SJCRH30 (cell line): ENCODE measurements at regions not wholly inside any gene's neighbourhood (a gene's known extent, or its start where the extent isn't known, plus 50 kb on each side); places are given as distances from the start of the nearest gene placed in this dataset.
A peak's percentile ranks its signal among the peaks of the same experiment; 100 is the strongest.

Experiments used
- DNase-seq, 2 experiments: peaks; one replicate each; pipeline ENCODE4 v3.0.0-alpha.2; 2015 to 2020
- H3K27ac ChIP-seq: fragments of 250-450 bp; sonication (Bioruptor Pico); 2 replicates; pipeline ENCODE4 v1.5.1; 2020; ENCODE audit warnings: mild to moderate bottlenecking, moderate library complexity
- H3K27me3 ChIP-seq: fragments of 250-450 bp; sonication (Bioruptor Pico); 2 replicates; pipeline ENCODE4 v1.5.1; 2020; ENCODE audit warnings: mild to moderate bottlenecking, moderate library complexity
- H3K36me3 ChIP-seq: fragments of 250-450 bp; sonication (Bioruptor Pico); 2 replicates; pipeline ENCODE4 v1.5.1; 2020; ENCODE audit warnings: mild to moderate bottlenecking, moderate library complexity
- H3K4me1 ChIP-seq: fragments of 250-450 bp; sonication (Bioruptor Pico); 2 replicates; pipeline ENCODE4 v1.5.1; 2020; ENCODE audit warnings: mild to moderate bottlenecking, moderate library complexity
- H3K4me3 ChIP-seq: fragments of 250-450 bp; sonication (Bioruptor Pico); 2 replicates; pipeline ENCODE4 v1.5.1; 2020; ENCODE audit warnings: mild to moderate bottlenecking, moderate library complexity
- H3K9me3 ChIP-seq: fragments of 250-450 bp; sonication (Bioruptor Pico); replicated peaks from 2 replicates; pipeline ENCODE4 v1.5.1; 2020; ENCODE audit warnings: mild to moderate bottlenecking, moderate library complexity

DNA sequence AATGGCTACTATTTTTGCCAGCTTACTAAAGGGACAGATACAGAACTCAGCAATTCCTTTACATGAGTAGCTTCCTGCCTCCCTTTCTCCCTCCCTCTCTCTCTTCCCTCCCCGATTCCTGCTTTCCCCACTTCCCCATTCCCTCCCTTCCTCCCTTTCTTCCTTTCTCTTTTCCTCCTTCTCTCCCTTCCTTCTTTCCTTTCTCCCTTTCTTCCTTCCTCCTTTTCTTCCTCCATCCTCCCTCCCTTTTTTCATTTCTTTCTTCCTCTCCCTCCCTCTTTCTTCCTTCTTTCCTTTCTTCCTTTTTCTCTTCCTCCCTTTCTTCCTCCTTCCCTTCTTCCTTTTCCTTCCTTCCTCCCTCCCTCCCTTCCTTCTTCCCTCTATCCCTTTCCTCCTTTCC, 178.1 kb downstream of the RNF144B start:
- H3K4me3 ChIP-seq = no peak overlapping the region
- H3K36me3 ChIP-seq = no peaks in the 10 kb centered on the region
- no peaks in the 10 kb centered on the region for H3K27me3 ChIP-seq
- no peaks in the 10 kb centered on the region for H3K4me1 ChIP-seq
- DNase-seq = no peak
- no peaks in the 10 kb centered on the region for H3K9me3 ChIP-seq
- no peak overlapping the region for H3K27ac ChIP-seq

DNA sequence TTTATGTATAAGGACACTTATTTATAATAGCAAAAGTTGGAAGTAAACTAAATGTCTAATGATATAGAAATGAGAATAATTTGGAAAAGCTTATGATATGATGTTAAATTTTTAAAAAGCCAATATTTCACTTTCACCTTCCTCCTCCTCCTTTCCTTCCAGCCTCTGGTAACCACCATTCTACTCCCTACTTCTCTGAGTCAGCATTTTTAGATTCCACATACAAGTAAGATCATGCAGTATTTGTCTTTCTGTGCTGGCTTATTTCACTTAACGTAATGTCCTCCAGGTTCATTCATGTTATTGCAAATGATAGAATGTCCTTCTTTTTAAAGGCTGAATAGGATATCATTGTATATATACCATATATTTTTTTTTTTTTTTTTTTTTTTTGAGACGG, 180.2 kb downstream of the RNF144B start:
- Histone ChIP-seq H3K4me3 (no peak overlapping the region), H3K9me3 (no peaks in the 10 kb centered on the region), H3K27ac (no peak overlapping the region), H3K4me1 (no peaks in the 10 kb centered on the region), H3K27me3 (no peaks in the 10 kb centered on the region), H3K36me3 (no peaks in the 10 kb centered on the region)
- no peak for DNase-seq

DNA sequence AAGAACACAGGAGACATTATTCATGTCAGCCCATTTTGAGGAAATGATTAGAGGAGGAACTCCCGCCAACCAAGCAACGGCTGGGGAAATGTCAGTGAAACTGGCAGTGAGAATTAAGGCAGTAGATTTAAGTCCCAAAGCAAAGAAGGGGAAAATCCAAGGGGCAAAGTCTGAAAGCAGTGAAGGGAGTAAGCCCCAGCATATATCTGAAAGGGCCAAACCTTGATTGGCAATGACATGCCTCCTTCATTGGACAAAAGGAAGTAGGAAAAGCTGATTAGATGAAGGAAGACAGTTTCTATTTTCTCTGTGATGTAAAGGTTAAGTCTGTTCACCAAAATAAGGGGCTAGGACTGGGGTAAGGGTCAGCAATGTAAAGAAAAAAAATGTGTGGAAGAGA, 190.3 kb downstream of the RNF144B start:
- Histone ChIP-seq H3K9me3 (no peaks in the 10 kb centered on the region), H3K36me3 (no peaks in the 10 kb centered on the region), H3K27me3 (no peaks in the 10 kb centered on the region), H3K27ac (no peak overlapping the region), H3K4me1 (no peaks in the 10 kb centered on the region), H3K4me3 (no peak overlapping the region)
- DNase-seq = no peak

DNA sequence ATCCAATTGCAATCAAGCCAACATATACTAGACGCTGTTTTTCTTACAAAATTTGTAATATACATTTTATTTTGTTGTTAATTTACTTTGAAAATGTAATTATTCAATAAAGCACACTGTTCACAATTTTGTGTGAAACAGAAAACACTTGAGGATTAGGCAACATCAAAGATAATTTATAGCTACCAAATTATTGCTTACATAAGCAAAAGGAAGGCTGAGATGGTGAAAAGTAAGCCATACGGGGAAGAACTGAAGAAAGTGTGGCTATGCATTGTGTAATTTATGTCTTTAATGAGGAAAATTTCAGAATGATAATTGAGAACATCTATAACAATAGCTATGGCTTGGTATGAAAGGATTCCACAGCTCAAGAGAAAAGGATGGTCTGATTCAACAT, 192.0 kb downstream of the RNF144B start:
- no peak for DNase-seq
- Histone ChIP-seq H3K9me3 (no peaks in the 10 kb centered on the region), H3K4me3 (no peak overlapping the region), H3K27ac (no peak overlapping the region), H3K36me3 (no peaks in the 10 kb centered on the region), H3K27me3 (no peaks in the 10 kb centered on the region), H3K4me1 (no peaks in the 10 kb centered on the region; the same call in 1 of the 2 replicates)

DNA sequence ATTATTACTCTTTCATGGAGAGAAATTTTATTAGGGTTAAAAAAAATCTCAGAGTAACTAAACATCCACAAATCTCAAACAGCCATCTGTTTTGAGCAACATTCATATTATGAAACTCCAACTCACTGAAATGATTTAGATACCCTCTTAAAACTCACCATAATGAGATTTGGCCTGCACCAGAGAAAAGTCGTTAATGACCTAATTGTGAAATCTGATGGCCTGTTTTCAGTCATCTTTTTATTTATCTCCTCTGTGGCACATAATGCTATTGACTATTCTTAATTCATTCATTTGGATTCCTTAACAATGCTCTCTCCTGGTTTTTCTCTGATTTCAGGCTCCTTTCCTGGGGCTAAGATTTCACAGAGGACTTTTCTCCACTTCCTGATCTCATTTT, 192.7 kb downstream of the RNF144B start:
- H3K9me3 ChIP-seq = no peaks in the 10 kb centered on the region
- H3K27me3 ChIP-seq = no peaks in the 10 kb centered on the region
- DNase-seq = no peak
- H3K27ac ChIP-seq = no peak overlapping the region
- no peaks in the 10 kb centered on the region for H3K36me3 ChIP-seq
- no peak overlapping the region for H3K4me3 ChIP-seq
- H3K4me1 ChIP-seq = peaks cover 7% of the 10 kb centered on the region

DNA sequence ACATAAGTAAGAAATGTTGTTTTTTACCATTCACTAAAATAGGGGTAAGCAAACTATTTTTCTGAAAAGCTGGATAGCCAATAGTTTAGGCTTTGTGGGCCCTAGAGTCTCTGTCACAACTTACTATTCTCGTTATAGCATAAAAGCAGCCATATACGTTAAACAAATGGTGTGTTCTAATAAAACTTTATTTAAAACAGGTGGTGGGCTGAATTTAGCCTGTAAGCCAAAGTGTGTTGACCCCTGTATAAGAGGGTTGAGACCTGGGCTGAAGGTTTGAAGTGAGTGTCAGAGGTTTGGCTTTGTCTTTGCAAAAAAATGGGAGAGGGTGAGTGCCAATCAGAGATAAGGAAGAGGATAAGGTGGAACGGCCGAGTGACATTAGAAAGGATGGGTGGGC, 197.2 kb downstream of the RNF144B start:
- no peak for DNase-seq
- peak overlapping the region; percentile 67 for H3K27ac ChIP-seq
- H3K27me3 ChIP-seq = no peaks in the 10 kb centered on the region
- no peaks in the 10 kb centered on the region for H3K9me3 ChIP-seq
- H3K36me3 ChIP-seq = no peaks in the 10 kb centered on the region
- H3K4me1 ChIP-seq = peaks cover 12% of the 10 kb centered on the region
- no peak overlapping the region for H3K4me3 ChIP-seq

DNA sequence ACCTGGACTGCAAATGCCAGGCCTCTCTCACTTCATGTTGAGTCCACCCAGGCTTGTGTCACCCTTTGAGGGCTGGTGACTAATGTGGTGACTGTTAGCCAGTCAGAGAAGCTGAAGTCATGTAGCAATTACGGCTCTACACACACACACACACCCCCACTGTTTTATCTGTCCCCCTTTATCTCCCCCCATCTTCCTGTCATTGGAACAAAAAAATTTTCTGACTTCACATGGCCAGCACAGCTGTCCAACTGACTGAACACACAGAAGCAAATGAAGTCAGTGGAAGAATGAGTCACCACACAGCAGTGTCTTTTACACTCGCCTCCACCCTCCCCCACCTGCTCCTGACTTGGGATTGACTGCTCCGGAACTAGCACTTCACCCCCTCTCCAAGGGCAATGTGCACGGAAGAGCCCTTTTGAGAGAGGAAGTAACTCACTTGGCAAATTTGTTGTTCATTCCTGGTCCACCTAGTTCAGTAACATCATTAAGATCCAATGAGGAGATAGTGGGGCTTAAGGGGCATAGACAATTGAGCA, 198.0 kb downstream of the RNF144B start:
- H3K9me3 ChIP-seq = no peaks in the 10 kb centered on the region
- no peak overlapping the region for H3K4me3 ChIP-seq
- H3K36me3 ChIP-seq = no peaks in the 10 kb centered on the region
- H3K27ac ChIP-seq = peak overlapping the region; percentile 67
- no peaks in the 10 kb centered on the region for H3K27me3 ChIP-seq
- peaks cover 12% of the 10 kb centered on the region for H3K4me1 ChIP-seq
- peak; percentile 87 to 89 for DNase-seq

DNA sequence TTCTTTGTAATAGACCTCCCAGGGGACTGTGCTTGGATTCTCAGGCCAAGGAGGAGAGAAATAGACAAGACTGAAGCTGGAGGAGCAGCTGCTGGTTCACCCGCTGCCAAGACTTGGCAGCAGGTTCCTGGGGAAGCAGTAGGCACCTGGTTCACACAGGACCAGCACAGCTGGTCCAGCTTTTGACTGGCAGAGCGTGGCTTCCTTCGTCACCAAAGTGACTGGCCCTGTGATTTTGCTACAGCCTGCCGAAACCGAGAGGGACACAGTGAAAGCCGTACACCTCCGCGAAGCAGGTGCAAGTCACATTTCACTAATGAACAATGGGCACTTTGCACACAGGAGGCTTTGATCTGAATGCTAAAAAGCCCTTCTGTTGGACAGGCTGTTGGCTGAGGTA, 199.0 kb downstream of the RNF144B start:
- Histone ChIP-seq H3K27ac (no peak overlapping the region), H3K9me3 (no peaks in the 10 kb centered on the region), H3K27me3 (no peaks in the 10 kb centered on the region), H3K4me1 (peaks cover 12% of the 10 kb centered on the region), H3K36me3 (no peaks in the 10 kb centered on the region), H3K4me3 (no peak overlapping the region)
- peak in 1 of 2 experiments; percentile 5 for DNase-seq

DNA sequence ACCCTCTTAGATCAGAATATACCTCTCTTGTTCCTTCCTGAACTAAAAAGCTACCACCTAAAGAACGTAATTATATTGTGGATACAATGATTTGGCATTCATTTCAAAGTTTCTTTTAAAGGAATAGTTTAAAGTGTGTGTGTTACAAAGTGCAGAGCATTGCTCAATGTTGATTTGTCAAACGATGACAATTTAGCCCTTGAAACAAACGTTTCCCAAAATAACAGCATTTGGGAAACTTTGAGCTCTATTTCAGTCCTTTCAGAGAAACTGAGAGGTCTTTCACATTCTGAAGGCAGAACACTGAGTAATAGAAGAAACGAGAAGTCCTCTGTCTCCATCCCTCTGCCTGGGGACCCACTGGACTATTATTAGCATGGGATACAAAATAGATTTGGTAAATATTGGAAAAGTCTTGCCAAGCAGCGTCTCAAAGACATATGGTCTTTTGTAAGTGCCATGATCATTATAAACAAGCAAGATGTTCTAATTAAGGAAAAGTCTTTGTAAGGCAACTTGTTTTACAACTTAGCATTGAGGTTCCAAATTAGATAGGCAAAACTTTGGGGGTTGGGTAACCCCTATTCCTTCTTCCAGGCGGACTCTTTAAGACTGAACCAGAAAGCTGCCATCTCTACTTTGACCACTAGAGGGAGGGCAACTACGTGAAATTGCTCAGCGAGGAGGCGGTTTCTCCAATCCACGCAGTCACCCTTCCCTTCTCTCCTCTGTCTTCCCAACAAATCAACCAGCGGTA, 208.8 kb downstream of the RNF144B start:
- peak; percentile 32 to 69 for DNase-seq
- Histone ChIP-seq H3K27ac (no peak overlapping the region), H3K36me3 (no peaks in the 10 kb centered on the region)

DNA sequence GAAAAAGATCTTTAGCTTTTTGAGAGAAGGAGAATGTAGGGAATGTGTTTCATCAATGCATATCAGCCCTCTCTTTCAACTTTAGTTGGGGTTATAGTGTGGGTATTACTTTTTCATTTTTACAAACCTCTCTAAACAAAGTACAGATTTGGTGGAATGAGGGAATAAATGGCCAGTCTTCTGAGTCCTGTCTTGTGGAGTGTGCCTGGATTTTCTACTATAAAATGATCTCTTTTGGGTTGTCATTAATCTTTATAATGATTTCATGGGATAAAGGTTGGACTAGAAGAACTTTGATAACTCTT, 209.3 kb downstream of the RNF144B start:
- Histone ChIP-seq H3K9me3 (no peaks in the 10 kb centered on the region), H3K27ac (no peak overlapping the region), H3K27me3 (no peaks in the 10 kb centered on the region), H3K4me3 (no peak overlapping the region), H3K36me3 (no peaks in the 10 kb centered on the region), H3K4me1 (peaks cover 3% of the 10 kb centered on the region)
- DNase-seq = no peak

More for the DNA sequence above, 208.8 kb downstream of the RNF144B start:
- Histone ChIP-seq H3K4me1 (no peaks in the 10 kb centered on the region), H3K27me3 (no peaks in the 10 kb centered on the region), H3K4me3 (no peak overlapping the region), H3K9me3 (no peaks in the 10 kb centered on the region)

DNA sequence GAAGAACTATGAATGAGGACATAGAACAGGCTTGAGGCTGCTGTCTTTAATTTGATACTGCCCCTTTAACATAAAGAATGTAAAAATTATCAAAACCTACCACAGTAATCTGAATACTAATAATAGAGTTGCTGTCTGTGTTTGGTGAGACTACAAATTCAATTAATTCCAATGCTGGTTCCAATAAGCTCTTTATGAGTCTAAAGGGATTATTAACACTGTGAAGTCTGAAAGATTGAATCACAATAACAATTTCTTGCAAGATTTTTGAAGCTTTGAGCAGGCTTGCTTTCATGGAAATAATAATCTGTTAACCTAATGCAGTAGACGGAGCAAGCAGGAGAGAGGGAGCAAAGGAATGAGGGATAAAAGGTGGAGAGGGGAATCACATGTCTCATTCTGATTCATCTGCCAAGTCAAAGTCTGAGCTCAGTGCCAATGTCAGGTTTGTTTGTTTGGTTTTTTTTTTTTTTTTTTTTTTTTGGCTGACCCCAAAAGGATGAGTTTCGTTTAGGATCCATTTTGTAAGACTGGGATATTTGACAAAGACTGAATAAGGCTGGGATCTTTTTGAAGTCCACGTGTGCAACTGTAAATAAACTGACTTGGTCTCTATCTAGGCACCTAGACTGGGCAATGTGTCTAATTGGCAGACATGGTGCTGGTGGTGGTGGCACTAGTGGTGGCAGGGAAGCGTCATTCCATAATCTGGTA, 211.6 kb downstream of the RNF144B start:
- Histone ChIP-seq H3K27me3 (no peaks in the 10 kb centered on the region), H3K4me3 (no peak overlapping the region), H3K9me3 (no peaks in the 10 kb centered on the region), H3K36me3 (no peaks in the 10 kb centered on the region), H3K4me1 (peaks cover 8% of the 10 kb centered on the region), H3K27ac (no peak overlapping the region)
- DNase-seq = no peak

DNA sequence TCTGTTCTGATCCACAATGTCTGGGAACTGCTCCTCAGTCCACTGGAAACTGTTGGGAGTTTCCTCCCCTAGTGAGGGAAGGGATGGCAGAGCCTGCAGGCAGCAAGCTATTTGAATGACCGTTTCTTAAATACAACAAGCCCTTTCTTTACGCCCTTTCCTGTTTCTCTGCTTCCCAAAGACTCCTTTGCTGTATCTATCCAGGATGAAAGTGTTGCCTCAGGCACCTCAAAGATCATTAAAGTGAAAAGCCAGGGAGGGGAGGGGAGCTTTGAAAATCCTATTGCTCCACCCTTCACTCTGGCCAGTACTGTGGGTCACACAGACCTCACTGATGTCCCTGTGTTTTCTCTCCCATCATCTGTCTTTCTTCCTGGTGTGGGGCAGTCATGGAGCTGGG, 213.1 kb downstream of the RNF144B start:
- H3K9me3 ChIP-seq = no peaks in the 10 kb centered on the region
- DNase-seq = no peak
- no peak overlapping the region for H3K27ac ChIP-seq
- H3K4me3 ChIP-seq = no peak overlapping the region
- peaks cover 8% of the 10 kb centered on the region for H3K4me1 ChIP-seq
- H3K36me3 ChIP-seq = no peaks in the 10 kb centered on the region
- no peaks in the 10 kb centered on the region for H3K27me3 ChIP-seq

DNA sequence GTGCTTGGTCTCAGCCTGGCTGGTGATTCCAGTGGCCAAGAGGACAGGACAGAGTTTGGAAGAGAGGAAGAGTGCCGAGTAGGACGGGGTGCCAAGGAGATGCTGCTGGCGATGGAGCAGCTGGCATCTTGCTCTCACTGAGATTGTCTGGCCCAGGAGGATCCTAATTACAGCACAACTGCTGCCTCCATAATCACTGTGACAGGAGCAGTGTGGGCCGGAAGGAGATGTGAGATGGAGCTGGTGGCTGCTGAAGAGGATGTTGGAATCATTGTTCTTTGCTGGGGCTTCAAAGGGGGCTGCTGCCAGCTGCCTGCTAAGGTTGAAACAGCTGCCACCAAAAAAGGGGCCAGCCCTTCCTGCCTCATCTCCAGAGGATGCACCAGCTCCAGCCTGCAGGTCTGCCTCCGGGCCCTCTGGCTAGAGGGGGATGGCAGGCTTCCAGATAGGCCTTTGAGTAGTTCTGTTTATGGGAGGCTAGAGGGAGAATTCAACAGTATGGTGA, 214.4 kb downstream of the RNF144B start:
- Histone ChIP-seq H3K27me3 (no peaks in the 10 kb centered on the region), H3K27ac (peak overlapping the region; percentile 58; the same call in 1 of the 2 replicates), H3K4me1 (peaks cover 8% of the 10 kb centered on the region), H3K9me3 (no peaks in the 10 kb centered on the region), H3K36me3 (no peaks in the 10 kb centered on the region), H3K4me3 (no peak overlapping the region)
- peak; percentile 73 to 81 for DNase-seq

DNA sequence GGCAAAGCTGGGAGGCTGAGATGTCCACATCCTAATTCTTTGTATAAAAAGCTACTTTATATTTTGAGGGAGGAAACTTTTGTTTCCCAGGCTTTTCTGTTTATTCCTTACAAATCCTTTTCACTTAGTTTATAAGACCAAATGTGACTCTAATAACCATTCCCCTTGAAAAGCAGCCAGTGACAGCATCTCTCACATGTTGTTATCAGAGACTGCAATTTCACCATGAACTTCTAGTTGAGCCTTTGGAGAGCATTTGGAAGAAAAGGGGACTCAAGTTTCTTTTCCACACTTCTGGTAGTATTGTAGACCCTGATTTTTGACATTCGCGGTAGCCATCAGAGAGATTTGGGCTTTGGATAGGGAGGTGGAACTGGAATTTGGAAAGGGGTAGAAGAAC, 215.8 kb downstream of the RNF144B start:
- H3K36me3 ChIP-seq = no peaks in the 10 kb centered on the region
- H3K4me1 ChIP-seq = peaks cover 8% of the 10 kb centered on the region
- H3K27me3 ChIP-seq = no peaks in the 10 kb centered on the region
- DNase-seq = no peak
- H3K27ac ChIP-seq = no peak overlapping the region
- no peaks in the 10 kb centered on the region for H3K9me3 ChIP-seq
- H3K4me3 ChIP-seq = no peak overlapping the region

DNA sequence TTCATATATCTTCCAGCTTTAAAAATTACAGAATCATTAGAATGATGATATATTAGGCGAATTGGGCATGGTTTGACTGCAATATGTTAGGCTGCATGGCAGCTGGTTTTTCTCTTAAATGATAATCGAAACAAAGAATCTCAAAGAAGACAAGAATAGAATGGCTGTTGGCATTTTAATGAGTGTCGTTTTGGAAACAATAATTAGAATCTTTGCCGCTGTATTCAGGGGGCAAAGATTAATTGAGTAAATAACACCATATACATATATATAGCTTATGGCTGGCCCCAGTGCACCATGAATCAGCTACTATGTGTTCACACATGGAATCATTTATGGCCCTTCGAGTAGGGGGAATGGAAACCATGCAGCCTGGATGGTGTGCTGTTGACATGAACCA, 216.2 kb downstream of the RNF144B start:
- Histone ChIP-seq H3K4me1 (peaks cover 8% of the 10 kb centered on the region), H3K27ac (no peak overlapping the region), H3K27me3 (no peaks in the 10 kb centered on the region), H3K4me3 (no peak overlapping the region), H3K9me3 (no peaks in the 10 kb centered on the region), H3K36me3 (no peaks in the 10 kb centered on the region)
- DNase-seq = no peak
